ENCODE measurements at regions not wholly inside any gene's neighbourhood (a gene's known extent, or its start where the extent isn't known, plus 50 kb on each side); places are given as distances from the start of the nearest gene placed in this dataset.

DNA sequence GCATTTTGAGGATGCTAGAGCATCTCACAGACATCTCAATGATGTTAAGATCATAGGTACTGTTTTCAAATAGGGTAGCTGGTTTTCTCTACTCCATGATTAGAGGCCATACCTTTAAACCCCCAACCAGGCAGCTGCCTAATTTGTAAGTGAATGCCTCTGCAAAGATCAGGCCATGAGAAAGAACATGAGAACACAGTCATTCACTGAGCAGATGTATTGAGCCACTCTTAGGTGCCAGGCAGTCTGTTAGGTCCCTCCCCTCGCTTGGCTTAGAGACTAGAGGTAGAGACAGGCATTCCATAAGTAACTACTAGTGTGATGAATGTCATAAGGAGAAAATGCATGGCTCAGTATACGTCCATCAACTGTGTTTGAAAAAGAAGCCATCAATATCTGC lies 410.0 kb downstream of the FGF9 start:
- DNase-seq (ENCODE audit: low spot score) = no peak
- no peak for ATAC-seq

DNA sequence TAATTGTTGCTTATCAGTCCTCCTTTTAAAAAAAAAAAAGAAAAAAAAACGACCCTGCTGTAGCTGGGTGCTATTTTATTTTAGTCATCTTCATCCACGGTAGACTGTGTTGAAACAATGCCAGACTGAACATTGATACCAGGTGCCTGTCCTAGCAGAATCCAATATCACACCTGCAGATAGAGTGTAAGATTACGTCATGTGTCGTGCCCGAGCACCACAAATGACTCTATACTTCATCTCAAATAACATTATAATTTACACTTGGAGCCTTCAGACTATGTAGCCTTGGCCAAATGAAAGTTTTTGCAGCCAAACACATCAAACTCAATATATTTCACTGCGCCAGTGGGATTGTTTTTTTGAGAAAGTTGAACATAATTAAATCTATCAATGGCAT lies 410.6 kb downstream of the FGF9 start:
- ATAC-seq (no peak), DNase-seq (ENCODE audit: low spot score) (no peak)

GRCh38 chr13:22082030-22082429 lies 411.2 kb downstream of the FGF9 start:
- DNase-seq (ENCODE audit: low spot score) (no peak), ATAC-seq (peak; percentile 52)

- ATAC-seq (no peak), DNase-seq (ENCODE audit: low spot score) (no peak)
Measured at GRCh38 chr13:22082437-22083100, 411.7 kb downstream of the FGF9 start.

DNA sequence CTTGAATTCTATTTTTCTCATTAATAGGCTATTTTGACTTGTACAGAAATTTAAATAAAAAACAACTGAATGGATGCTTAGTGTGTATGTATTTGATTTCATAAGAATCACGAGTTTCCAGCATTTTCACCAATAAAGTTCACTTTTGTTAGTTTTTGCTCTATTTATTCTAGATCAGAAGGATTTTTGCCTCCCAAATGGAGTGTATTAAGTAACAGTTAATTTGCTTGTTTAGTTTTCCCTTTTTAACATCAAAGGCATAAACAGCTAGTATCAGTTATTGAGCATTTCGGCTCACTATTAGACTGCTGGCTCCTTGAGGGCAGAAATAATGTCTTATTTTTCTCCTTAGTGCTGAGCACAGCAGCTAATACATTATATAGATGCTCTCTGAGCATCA lies 414.1 kb downstream of the FGF9 start:
- no peak for DNase-seq (ENCODE audit: low spot score)

GRCh38 chr13:22086597-22087330 lies 415.9 kb downstream of the FGF9 start:
- ATAC-seq (no peak), DNase-seq (ENCODE audit: low spot score) (no peak)

More for the DNA sequence above, 414.1 kb downstream of the FGF9 start:
- no peak for ATAC-seq

- ATAC-seq (no peak), DNase-seq (ENCODE audit: low spot score) (no peak)
Measured at GRCh38 chr13:22090106-22090505, 419.2 kb downstream of the FGF9 start.

- ATAC-seq (no peak), DNase-seq (ENCODE audit: low spot score) (no peak)
Measured at GRCh38 chr13:22091222-22091970, 420.5 kb downstream of the FGF9 start.

- DNase-seq (ENCODE audit: low spot score) (no peak), ATAC-seq (no peak)
Measured at GRCh38 chr13:22091971-22092300, 421.1 kb downstream of the FGF9 start.

DNA sequence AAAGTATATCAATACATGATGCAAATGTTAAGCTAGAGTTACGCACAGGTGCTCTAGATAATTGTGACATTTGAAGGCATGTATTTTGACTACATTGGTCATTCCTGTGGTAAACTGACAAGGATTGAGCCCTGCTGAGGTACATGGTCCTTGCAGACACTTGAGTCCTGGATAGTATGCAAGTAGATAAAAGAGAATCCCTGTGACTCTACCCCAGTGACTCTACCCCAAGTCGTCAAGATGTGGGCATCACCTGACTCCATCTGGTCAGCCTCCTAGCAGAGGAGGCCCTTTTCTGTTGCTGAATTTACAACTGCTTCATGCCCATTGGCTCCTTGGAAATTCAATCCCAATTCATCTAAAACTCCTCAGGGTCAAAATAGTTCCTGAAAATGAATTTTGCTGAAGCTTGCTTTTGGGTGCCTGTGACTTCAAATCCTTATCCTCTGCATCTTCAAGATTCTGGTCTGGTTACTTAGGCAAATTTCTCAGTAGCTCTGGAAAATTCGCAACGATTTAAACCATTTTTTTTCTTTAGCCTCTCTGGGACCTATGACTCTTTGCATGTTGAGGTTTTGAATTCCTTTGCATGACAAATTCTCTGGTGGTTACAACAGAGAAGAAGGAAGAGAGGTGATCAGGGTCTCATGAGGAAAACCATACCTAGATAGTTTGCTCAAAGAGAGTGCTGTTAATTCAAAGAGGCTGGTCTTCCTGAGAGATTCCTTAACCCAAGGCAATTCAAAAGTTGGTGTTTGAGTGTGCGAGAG lies 422.1 kb downstream of the FGF9 start:
- DNase-seq (ENCODE audit: low spot score) (no peak), ATAC-seq (no peak)

DNA sequence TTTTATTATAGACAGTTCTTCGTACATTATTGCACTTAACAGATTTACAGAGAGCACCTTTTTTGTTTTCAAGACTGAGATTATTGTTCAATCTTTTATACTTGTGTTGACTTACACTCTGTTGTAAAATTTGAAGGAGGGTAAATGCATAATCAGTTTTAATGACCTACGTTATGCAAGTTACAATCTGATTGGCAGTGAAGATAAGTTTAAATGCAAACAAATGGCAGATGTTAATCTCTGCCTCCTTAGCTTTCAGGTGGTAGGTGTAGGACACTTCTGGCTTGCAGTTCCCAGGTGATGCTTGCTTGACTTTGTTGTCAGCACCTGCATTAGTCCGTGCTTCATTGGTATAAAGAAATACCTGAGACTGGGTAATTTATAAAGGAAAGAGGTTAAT lies 424.9 kb downstream of the FGF9 start:
- no peak for ATAC-seq
- no peak for DNase-seq (ENCODE audit: low spot score)

- no peak for ATAC-seq
- no peak for DNase-seq (ENCODE audit: low spot score)
Measured at GRCh38 chr13:22099585-22099984, 428.7 kb downstream of the FGF9 start.

- DNase-seq (ENCODE audit: low spot score) = no peak
- ATAC-seq = no peak
Measured at GRCh38 chr13:22102271-22102670, 431.4 kb downstream of the FGF9 start.

GRCh38 chr13:22103046-22104027 lies 432.5 kb downstream of the FGF9 start:
- DNase-seq (ENCODE audit: low spot score) (no peak), ATAC-seq (no peak)

- DNase-seq (ENCODE audit: low spot score) (no peak), ATAC-seq (no peak)
Measured at GRCh38 chr13:22106058-22106457, 435.2 kb downstream of the FGF9 start.

DNA sequence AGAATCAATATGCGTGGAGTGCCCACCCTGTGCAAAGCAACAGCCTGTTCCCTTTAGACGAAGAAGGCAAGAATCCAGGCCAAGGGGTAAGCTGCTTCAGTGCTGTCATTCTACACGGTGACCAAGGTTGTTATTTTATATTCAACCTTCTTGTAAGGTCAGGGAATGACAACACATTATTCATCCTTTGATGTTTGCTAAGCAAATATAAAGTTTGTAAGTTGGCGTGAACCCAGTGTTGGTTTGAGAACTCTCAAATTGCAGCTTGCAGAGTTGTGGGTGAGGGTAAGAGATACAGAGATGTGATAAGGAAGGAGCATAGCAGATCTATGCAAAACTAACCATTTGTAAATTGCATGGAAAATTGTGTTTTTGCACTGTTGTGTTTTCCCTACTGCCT lies 436.7 kb downstream of the FGF9 start:
- no peak for DNase-seq (ENCODE audit: low spot score)
- ATAC-seq = peak; percentile 74

DNA sequence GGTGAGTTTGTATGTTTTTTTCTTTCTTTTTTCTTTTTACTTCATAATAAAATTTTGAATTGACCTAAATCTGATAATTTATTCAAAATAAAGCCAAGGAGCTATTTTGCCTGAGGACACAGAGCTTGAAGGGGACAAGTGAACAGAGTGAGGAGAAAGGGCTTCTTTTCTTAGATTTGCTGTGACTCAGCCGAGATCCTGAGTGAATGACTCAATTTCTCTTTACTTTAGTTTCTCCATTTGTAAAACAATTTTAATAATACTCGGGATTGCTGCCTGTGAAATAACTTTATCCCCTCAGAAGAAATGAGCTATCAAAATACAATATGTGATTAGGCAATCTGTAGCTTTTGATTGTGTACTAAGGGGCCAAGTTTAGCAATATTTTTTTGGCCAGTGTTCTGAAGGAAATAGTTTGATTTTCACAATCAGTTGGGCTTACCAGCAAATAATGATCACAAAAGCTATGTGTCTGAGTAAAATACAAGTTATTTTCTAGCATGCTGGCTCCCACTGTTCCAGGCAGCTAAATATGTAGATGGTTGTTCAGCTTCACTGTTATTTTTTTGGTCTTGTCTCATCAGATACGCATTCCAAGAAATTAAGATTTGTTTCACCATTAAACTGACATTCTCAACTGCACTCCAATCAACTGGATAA lies 437.5 kb downstream of the FGF9 start:
- ATAC-seq (peak; percentile 23), DNase-seq (ENCODE audit: low spot score) (no peak)

DNA sequence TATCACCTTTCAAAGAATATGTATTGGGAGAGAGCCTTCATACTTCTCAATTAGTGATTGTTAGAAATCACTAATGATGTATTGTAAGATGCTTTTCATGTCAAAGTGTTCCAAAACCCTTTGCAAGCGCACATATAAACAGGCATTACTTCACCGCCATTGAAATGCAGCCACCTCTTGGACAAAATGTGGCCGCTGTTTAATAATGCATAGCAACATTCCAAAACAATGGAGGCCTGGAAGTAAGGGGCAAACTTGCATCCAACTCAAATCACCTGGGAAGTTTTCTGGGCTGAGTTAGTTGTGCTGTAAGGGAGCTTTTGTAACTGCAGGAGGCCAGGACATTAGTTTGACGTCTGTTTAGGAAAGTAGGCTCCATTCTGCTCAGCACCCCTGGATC lies 438.1 kb downstream of the FGF9 start:
- DNase-seq (ENCODE audit: low spot score) = no peak
- ATAC-seq = no peak

DNA sequence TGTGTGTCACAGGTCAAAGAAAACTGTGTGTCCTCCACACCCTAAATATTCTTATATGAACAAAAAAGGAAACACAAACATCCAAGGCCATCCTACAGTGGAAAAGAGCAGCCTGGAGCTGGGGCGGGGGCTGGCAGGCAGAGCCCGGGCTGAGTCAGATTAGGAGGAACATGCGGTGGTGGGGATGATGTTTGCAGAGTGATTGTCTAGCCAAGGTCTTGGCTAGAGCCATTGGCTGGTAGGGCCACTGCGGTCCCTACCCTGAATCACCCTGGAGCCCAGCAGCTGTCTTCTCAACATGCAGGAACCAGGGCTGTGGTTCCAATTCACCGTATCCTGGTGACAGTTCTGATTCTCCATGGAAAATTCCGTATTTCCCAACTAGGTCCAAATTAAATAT lies 439.5 kb downstream of the FGF9 start:
- DNase-seq (ENCODE audit: low spot score) = no peak
- ATAC-seq = no peak
